Endothelial cell of umbilical vein (primary cell): ENCODE measurements at regions not wholly inside any gene's neighbourhood (a gene's known extent, or its start where the extent isn't known, plus 50 kb on each side); places are given as distances from the start of the nearest gene placed in this dataset.

Source experiments
- BruUV-seq: library from RNA; stranded (reverse); fragments of 400-500 nt; replicated peaks from 2 replicates; lab custom pipeline; 2021; lab: Mats Ljungman, UMichigan
- CTCF ChIA-PET: fragments of 300-600, 350-600 bp; sonication (Branson Sonifier 250); formaldehyde crosslinking; loops from one replicate; lab custom pipeline; 2021; ENCODE audit warnings: antibody characterized with exemption, inconsistent platforms; lab: Charles Lee
- POLR2A ChIA-PET: fragments of 300-600, 350-600 bp; sonication (Branson Sonifier 250); formaldehyde crosslinking; loops from one replicate; lab custom pipeline; 2021; ENCODE audit warnings: antibody characterized with exemption, inconsistent platforms; lab: Charles Lee
- DNase-seq: peaks from one replicate; pipeline ENCODE4 v3.0.0-alpha.2; 2011; ENCODE audit warnings: low read depth, low spot score
- FAIRE-seq: peaks from 2 replicates; lab custom pipeline; 2011; peaks lifted over from hg19 to GRCh38; lab: Jason Lieb, UNC
- H2AFZ ChIP-seq: 2 replicates; pipeline ENCODE4 v1.6.0; 2012; ENCODE audit warnings: low read depth, low read length, control low read depth, inconsistent platforms
- H3K27ac ChIP-seq: 2 replicates; pipeline ENCODE4 v1.5.1; 2011; ENCODE audit warnings: low read depth, mild to moderate bottlenecking, control low read depth, low read length, moderate library complexity; ENCODE audit not compliant: insufficient read depth
- H3K27me3 ChIP-seq, 2 experiments: 2 replicates each; pipeline versions ENCODE4 v1.6.0 to v1.6.1; 2011; ENCODE audit warnings: low read length in 2 of 2, mixed read lengths in 1 of 2; ENCODE audit not compliant: control insufficient read depth in 2 of 2, insufficient read depth in 2 of 2
- H3K36me3 ChIP-seq, 2 experiments: 2 replicates in 1 of 2; 3 replicates in 1 of 2; pipeline ENCODE4 v1.5.1; 2011; ENCODE audit warnings: low read length in 2 of 2, mild to moderate bottlenecking in 1 of 2, moderate library complexity in 1 of 2; ENCODE audit not compliant: control insufficient read depth in 2 of 2, insufficient read depth in 2 of 2; ENCODE audit errors: extremely low read depth in 1 of 2
- H3K4me1 ChIP-seq: 3 replicates; pipeline ENCODE4 v1.5.1; 2011; ENCODE audit warnings: mild to moderate bottlenecking, low read length; ENCODE audit not compliant: control insufficient read depth, insufficient read depth; ENCODE audit errors: extremely low read depth
- H3K4me2 ChIP-seq: 2 replicates; pipeline ENCODE4 v1.6.1; 2011; ENCODE audit warnings: low read length, control low read depth, mixed read lengths; ENCODE audit not compliant: insufficient read depth
- H3K4me3 ChIP-seq, 3 experiments: fragments of 200-600 bp in 1 of 3; sonication (generic), shearing (Covaris generic) in 1 of 3; replicated peaks in 1 of 3; 2 replicates each; pipeline ENCODE4 v1.5.1; 2011 to 2016; ENCODE audit warnings: control low read depth in 3 of 3, low read length in 3 of 3, mild to moderate bottlenecking in 2 of 3, inconsistent platforms in 1 of 3, low read depth in 1 of 3, moderate library complexity in 1 of 3; ENCODE audit not compliant: insufficient read depth in 1 of 3
- H3K79me2 ChIP-seq: 2 replicates; pipeline ENCODE4 v1.6.0; 2012; ENCODE audit warnings: low read length, inconsistent platforms; ENCODE audit not compliant: control insufficient read depth, insufficient read depth
- H3K9ac ChIP-seq: replicated peaks from 2 replicates; pipeline ENCODE3; 2011; ENCODE audit warnings: low read length, control low read depth; ENCODE audit not compliant: insufficient read depth; ENCODE audit errors: extremely low read depth
- H3K9me1 ChIP-seq: replicated peaks from 3 replicates; pipeline ENCODE4 v1.6.0; 2011; ENCODE audit warnings: mild to moderate bottlenecking, low read length; ENCODE audit not compliant: control insufficient read depth, insufficient read depth; ENCODE audit errors: extremely low read depth
- H3K9me3 ChIP-seq: replicated peaks from 2 replicates; pipeline ENCODE4 v1.5.1; 2012; ENCODE audit warnings: low read length, inconsistent platforms; ENCODE audit not compliant: control insufficient read depth, insufficient read depth
- H4K20me1 ChIP-seq: replicated peaks from 2 replicates; pipeline ENCODE3; 2011; ENCODE audit warnings: mild to moderate bottlenecking, low read length; ENCODE audit not compliant: control insufficient read depth, insufficient read depth; ENCODE audit errors: extremely low read depth
- EZH2 ChIP-seq: IDR thresholded peaks from 2 replicates; pipeline ENCODE4 v1.6.1; 2012; ENCODE audit warnings: borderline replicate concordance, low read depth, mild to moderate bottlenecking, moderate library complexity, low read length, inconsistent platforms; ENCODE audit not compliant: severe bottlenecking
- GATA2 ChIP-seq: IDR thresholded peaks from 2 replicates; pipeline ENCODE4 v1.7.0; 2011; ENCODE audit warnings: low read depth, mild to moderate bottlenecking, moderate library complexity, mixed read lengths, low read length; ENCODE audit not compliant: insufficient read length, insufficient read depth
- JUN ChIP-seq: IDR thresholded peaks from 2 replicates; pipeline ENCODE4 v1.6.1; 2011; ENCODE audit warnings: borderline replicate concordance, low read depth; ENCODE audit not compliant: insufficient read length, insufficient read depth
- MYC ChIP-seq: IDR thresholded peaks from one replicate; pipeline ENCODE4 v1.6.1; 2011; ENCODE audit warnings: mild to moderate bottlenecking, low read depth, low read length
- POLR2A ChIP-seq: IDR thresholded peaks from 2 replicates; pipeline ENCODE4 v1.6.1; 2012; ENCODE audit warnings: low read depth, mild to moderate bottlenecking, control low read depth, low read length
- dilution Hi-C: fragments of 300-500 bp; cut with MboI; formaldehyde crosslinking; loops from one replicate; pipeline ENCODE4 v1.15.0; 2019; ENCODE audit warnings: low sequenced_read_pairs; ENCODE audit not compliant: extremely low pct_ligation_motif_present
- intact Hi-C: fragments of 100-400 bp; cut with micrococcal nuclease; formaldehyde crosslinking; loops from one replicate; pipeline ENCODE4 v1.10.0; 2022
- TF ChIP-seq, protein P1 (sequence below), 2 donors: IDR thresholded peaks; 1 replicate in 1 of 2; 2 replicates in 1 of 2; pipeline ENCODE4 v1.5.1; 2011; ENCODE audit warnings: low read length in 2 of 2, mild to moderate bottlenecking in 2 of 2, moderate library complexity in 2 of 2, control low read depth in 1 of 2, inconsistent platforms in 1 of 2, low read depth in 1 of 2; ENCODE audit not compliant: insufficient read depth in 1 of 2; ENCODE audit errors: extremely low read depth in 1 of 2

- H3K27ac ChIP-seq = no peak overlapping the region
- no peak overlapping the region for H2AFZ ChIP-seq
- no peak for FAIRE-seq
- H3K4me1 ChIP-seq = no peaks in the 10 kb centered on the region
- H3K9ac ChIP-seq = no peak overlapping the region
- dilution Hi-C loops (no loop called here), intact Hi-C loops (no loop called here)
- no peak for TF ChIP-seq JUN
- TF ChIP-seq, protein P1, sequence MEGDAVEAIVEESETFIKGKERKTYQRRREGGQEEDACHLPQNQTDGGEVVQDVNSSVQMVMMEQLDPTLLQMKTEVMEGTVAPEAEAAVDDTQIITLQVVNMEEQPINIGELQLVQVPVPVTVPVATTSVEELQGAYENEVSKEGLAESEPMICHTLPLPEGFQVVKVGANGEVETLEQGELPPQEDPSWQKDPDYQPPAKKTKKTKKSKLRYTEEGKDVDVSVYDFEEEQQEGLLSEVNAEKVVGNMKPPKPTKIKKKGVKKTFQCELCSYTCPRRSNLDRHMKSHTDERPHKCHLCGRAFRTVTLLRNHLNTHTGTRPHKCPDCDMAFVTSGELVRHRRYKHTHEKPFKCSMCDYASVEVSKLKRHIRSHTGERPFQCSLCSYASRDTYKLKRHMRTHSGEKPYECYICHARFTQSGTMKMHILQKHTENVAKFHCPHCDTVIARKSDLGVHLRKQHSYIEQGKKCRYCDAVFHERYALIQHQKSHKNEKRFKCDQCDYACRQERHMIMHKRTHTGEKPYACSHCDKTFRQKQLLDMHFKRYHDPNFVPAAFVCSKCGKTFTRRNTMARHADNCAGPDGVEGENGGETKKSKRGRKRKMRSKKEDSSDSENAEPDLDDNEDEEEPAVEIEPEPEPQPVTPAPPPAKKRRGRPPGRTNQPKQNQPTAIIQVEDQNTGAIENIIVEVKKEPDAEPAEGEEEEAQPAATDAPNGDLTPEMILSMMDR (IDR thresholded peaks at IDR 0.05; ENCODE audit: extremely low read depth in 1 of 2, insufficient read depth in 1 of 2, low read depth in 1 of 2, low read length in 2 of 2) = no peak
- no peak for TF ChIP-seq GATA2
- H3K4me3 ChIP-seq = no peak overlapping the region
- no TSS peak for BruUV-seq
- no peak overlapping the region for H3K4me2 ChIP-seq
- H3K36me3 ChIP-seq = no peaks in the 10 kb centered on the region
- H3K27me3 ChIP-seq = no peaks in the 10 kb centered on the region
- no peak for DNase-seq
- no peaks in the 10 kb centered on the region for H3K9me3 ChIP-seq
- no peaks in the 10 kb centered on the region for H3K79me2 ChIP-seq
- no peaks in the 10 kb centered on the region for H3K9me1 ChIP-seq
- CTCF ChIA-PET = no interaction called here
- H4K20me1 ChIP-seq = no peaks in the 10 kb centered on the region
- POLR2A ChIA-PET = no interaction called here
Observed at GRCh38 chr2:221334481-221335218, 237.5 kb downstream of the EPHA4 start.

DNA sequence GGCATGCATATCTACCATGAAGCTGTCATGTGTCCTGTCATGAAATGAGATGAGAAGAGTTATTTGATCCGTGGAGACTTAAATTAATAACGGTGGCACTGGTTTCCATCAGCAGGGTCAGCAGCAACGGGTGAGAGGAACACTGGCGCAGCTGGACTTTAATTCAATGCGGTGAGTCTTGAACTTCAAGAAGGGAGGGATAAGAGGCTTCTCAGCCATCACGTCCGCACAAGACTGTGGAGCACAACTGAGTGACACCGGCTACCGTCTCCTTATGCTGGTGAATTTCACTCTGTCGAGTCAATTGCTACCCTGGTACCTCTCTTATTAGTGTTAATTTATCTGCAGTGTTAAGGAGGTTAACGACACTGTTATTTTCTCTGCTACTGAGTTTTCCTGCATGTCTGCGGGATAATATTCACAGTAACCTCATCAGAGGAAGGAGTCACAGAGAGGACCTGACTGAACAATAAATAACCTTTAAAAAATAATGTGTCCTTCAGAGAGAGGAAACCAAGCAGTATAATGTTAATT, 236.8 kb downstream of the EPHA4 start:
- intact Hi-C loops = no loop called here
- H3K9me1 ChIP-seq = no peaks in the 10 kb centered on the region
- no peaks in the 10 kb centered on the region for H3K9me3 ChIP-seq
- no peak for DNase-seq
- no peaks in the 10 kb centered on the region for H3K36me3 ChIP-seq
- no peak overlapping the region for H3K27ac ChIP-seq
- H4K20me1 ChIP-seq = no peaks in the 10 kb centered on the region
- H3K9ac ChIP-seq = no peak overlapping the region
- no peaks in the 10 kb centered on the region for H3K79me2 ChIP-seq
- TF ChIP-seq POLR2A = no peak
- no peak for TF ChIP-seq EZH2
- no peak for TF ChIP-seq MYC
- TF ChIP-seq, protein P1 (IDR thresholded peaks at IDR 0.05; ENCODE audit: extremely low read depth in 1 of 2, insufficient read depth in 1 of 2, low read depth in 1 of 2, low read length in 2 of 2) = no peak
- no peaks in the 10 kb centered on the region for H3K27me3 ChIP-seq
- no peaks in the 10 kb centered on the region for H3K4me1 ChIP-seq
- no TSS peak for BruUV-seq
- H2AFZ ChIP-seq = no peak overlapping the region
- POLR2A ChIA-PET = no interaction called here
- no peak for FAIRE-seq
- dilution Hi-C loops = no loop called here
- CTCF ChIA-PET = no interaction called here
- H3K4me3 ChIP-seq = no peak overlapping the region
- no peak overlapping the region for H3K4me2 ChIP-seq
